SK-N-SH treated with all-trans-retinoic acid at 6 μM for 48 hours (cell line): ENCODE measurements at regions not wholly inside any gene's neighbourhood (a gene's known extent, or its start where the extent isn't known, plus 50 kb on each side); places are given as distances from the start of the nearest gene placed in this dataset.

Experiments used
- ARNTL ChIP-seq: fragments of 450-650 bp; formaldehyde crosslinking; IDR thresholded peaks from 2 replicates; pipeline ENCODE4 v1.5.0; 2020; ENCODE audit warnings: low read depth, mild to moderate bottlenecking, moderate library complexity, borderline replicate concordance
- PATZ1 ChIP-seq: fragments of 250-450 bp; sonication (Bioruptor Pico); IDR thresholded peaks from 2 replicates; pipeline ENCODE4 v1.8.0; 2020; ENCODE audit warnings: mild to moderate bottlenecking, moderate library complexity, borderline replicate concordance
- POU6F1 ChIP-seq: fragments of 250-450 bp; sonication (Bioruptor Pico); IDR thresholded peaks from 2 replicates; pipeline ENCODE4 v1.8.0; 2021; ENCODE audit warnings: low read depth, mild to moderate bottlenecking, moderate library complexity, borderline replicate concordance
- ZC3H10 ChIP-seq: fragments of 250-450 bp; sonication (Bioruptor Pico); IDR thresholded peaks from 2 replicates; pipeline ENCODE4 v1.5.1; 2021; ENCODE audit warnings: mild to moderate bottlenecking, moderate library complexity

GRCh38 chr2:240353086-240353798 lies 82.2 kb upstream of the GPC1 start:
- TF ChIP-seq ZC3H10 (no peak), ARNTL (CRISPR knock-in tag) (no peak), POU6F1 (no peak), PATZ1 (CRISPR knock-in tag) (no peak)
